OCI-LY7 (cell line): ENCODE measurements at regions not wholly inside any gene's neighbourhood (a gene's known extent, or its start where the extent isn't known, plus 50 kb on each side); places are given as distances from the start of the nearest gene placed in this dataset.

Source experiments
- BruUV-seq: library from RNA; stranded (reverse); fragments of 400-500 nt; replicated peaks from 2 replicates; lab custom pipeline; 2021; lab: Mats Ljungman, UMichigan
- CTCF ChIA-PET: fragments of 300-600 bp; sonication (Branson Sonifier 250); formaldehyde crosslinking; loops from one replicate; lab custom pipeline; 2022; ENCODE audit warnings: antibody characterized with exemption; ENCODE audit not compliant: unreplicated experiment; lab: Charles Lee
- POLR2A ChIA-PET: fragments of 300-600 bp; sonication (Branson Sonifier 250); formaldehyde crosslinking; loops from one replicate; lab custom pipeline; 2022; ENCODE audit warnings: antibody characterized with exemption; lab: Charles Lee
- DNase-seq: peaks from one replicate; pipeline ENCODE4 v3.0.0-alpha.2; 2015; ENCODE audit warnings: low spot score
- H2AFZ ChIP-seq: fragments of 200-600 bp; sonication (generic), shearing (Covaris generic); 2 replicates; pipeline ENCODE4 v1.6.1; 2014; ENCODE audit warnings: mild to moderate bottlenecking, antibody characterized with exemption, low read length, moderate library complexity
- H3K27ac ChIP-seq: fragments of 200-600 bp; sonication (generic); 2 replicates; pipeline ENCODE4 v1.5.1; 2014; ENCODE audit warnings: mixed run types, low read depth, mild to moderate bottlenecking, moderate library complexity, low read length, inconsistent platforms; ENCODE audit not compliant: poor library complexity, severe bottlenecking
- H3K36me3 ChIP-seq: fragments of 200-600 bp; sonication (generic); 2 replicates; pipeline ENCODE4 v1.6.1; 2014; ENCODE audit warnings: mild to moderate bottlenecking, antibody characterized with exemption, low read length, moderate library complexity, mixed read lengths; ENCODE audit not compliant: insufficient read depth
- H3K4me1 ChIP-seq: fragments of 200-600 bp; sonication (generic); 2 replicates; pipeline ENCODE4 v1.5.1; 2014; ENCODE audit warnings: mild to moderate bottlenecking, low read length; ENCODE audit not compliant: insufficient read depth, poor library complexity, severe bottlenecking
- H3K4me2 ChIP-seq: fragments of 200-600 bp; sonication (generic); 2 replicates; pipeline ENCODE4 v1.6.1; 2014; ENCODE audit warnings: mild to moderate bottlenecking, low read length
- H3K4me3 ChIP-seq: fragments of 200-600 bp; sonication (generic); 2 replicates; pipeline ENCODE4 v1.5.1; 2014; ENCODE audit warnings: mild to moderate bottlenecking, low read depth, low read length; ENCODE audit not compliant: poor library complexity, severe bottlenecking
- H3K79me2 ChIP-seq: fragments of 200-600 bp; sonication (generic); 2 replicates; pipeline ENCODE4 v1.6.1; 2016; ENCODE audit warnings: low read depth, mild to moderate bottlenecking, low read length, moderate library complexity, mixed read lengths; ENCODE audit not compliant: insufficient read depth
- H3K9me2 ChIP-seq: fragments of 200-600 bp; sonication (generic); 2 replicates; pipeline ENCODE4 v1.6.1; 2016; ENCODE audit warnings: mild to moderate bottlenecking, low read length, mixed read lengths; ENCODE audit not compliant: insufficient read depth
- H3K9me3 ChIP-seq: fragments of 200-600 bp; sonication (generic); 2 replicates; pipeline ENCODE4 v1.6.1; 2014; ENCODE audit warnings: mild to moderate bottlenecking, mixed run types, low read length, mixed read lengths
- H4K20me1 ChIP-seq: fragments of 200-600 bp; sonication (generic); 2 replicates; pipeline ENCODE4 v1.6.1; 2014; ENCODE audit warnings: mild to moderate bottlenecking, antibody characterized with exemption, low read length, moderate library complexity, mixed read lengths; ENCODE audit not compliant: insufficient read depth
- CTCF ChIP-seq: fragments of 200-600 bp; sonication (generic); conservative IDR thresholded peaks from 2 replicates; pipeline ENCODE4 v1.5.1; 2014; ENCODE audit warnings: mild to moderate bottlenecking, antibody characterized with exemption, low read length, moderate library complexity, mixed read lengths
- EZH2phosphoT487 ChIP-seq: fragments of 200-600 bp; sonication (generic); IDR thresholded peaks from 2 replicates; pipeline ENCODE4 v1.6.1; 2018; ENCODE audit warnings: low read depth, borderline replicate concordance, mild to moderate bottlenecking, mixed run types, antibody characterized with exemption, low read length, moderate library complexity, mixed read lengths
- intact Hi-C: fragments of 100-400 bp; cut with micrococcal nuclease; formaldehyde crosslinking; loops from one replicate; pipeline ENCODE4 v1.10.0; 2022; ENCODE audit not compliant: unreplicated experiment

DNA sequence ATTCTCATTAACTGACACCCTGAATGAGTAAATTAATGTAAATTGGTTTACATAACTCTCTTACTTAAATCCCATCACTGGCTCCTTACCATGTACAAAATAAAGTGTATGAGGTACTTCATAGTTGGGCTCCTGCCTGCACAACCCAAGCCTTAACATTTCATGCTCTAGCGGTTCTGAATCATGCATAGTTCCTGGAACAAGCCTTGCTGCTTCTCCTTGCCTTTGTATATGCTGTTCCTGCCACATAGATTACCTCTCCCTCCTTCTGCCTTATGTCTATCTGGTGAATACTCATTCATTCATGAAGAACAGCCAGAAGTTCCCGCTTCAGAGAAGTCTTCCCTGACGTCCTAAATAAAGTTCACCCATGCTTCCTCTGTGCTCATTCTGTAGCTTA, 594.7 kb downstream of the SMARCA1 start:
- H2AFZ ChIP-seq, result no peak overlapping the region
- no peak for TF ChIP-seq CTCF
- H3K4me2 ChIP-seq, result no peak overlapping the region
- intact Hi-C loops, result no loop called here
- BruUV-seq, result no TSS peak
- H4K20me1 ChIP-seq, result no peaks in the 10 kb centered on the region
- no peaks in the 10 kb centered on the region for H3K9me3 ChIP-seq
- H3K4me1 ChIP-seq, result no peaks in the 10 kb centered on the region
- POLR2A ChIA-PET, result no interaction called here
- no peak overlapping the region for H3K4me3 ChIP-seq
- H3K9me2 ChIP-seq, result no peaks in the 10 kb centered on the region
- H3K79me2 ChIP-seq, result no peaks in the 10 kb centered on the region
- DNase-seq, result no peak
- CTCF ChIA-PET, result no interaction called here
- no peak overlapping the region for H3K27ac ChIP-seq
- no peaks in the 10 kb centered on the region for H3K36me3 ChIP-seq

DNA sequence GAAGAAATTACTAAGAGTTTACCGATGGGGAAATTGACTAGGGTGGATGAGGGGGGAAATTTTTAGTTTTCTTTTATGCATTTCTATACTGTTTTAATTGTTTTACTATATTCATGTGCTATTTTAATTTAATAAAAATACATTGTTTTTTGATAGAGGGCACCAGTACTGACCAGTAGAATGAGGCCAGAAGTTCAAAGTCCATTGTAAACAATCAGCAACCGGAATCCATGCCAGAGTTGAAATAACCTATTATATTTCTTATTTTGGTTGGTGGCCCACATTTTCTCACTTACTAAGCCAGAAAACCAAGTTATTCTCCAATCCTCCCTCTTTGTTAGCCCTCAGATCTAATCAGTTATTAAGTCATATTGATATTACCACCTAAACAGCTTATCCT, 595.9 kb downstream of the SMARCA1 start:
- Histone ChIP-seq H3K4me1 (no peaks in the 10 kb centered on the region), H3K36me3 (no peaks in the 10 kb centered on the region), H3K9me2 (no peaks in the 10 kb centered on the region), H3K9me3 (no peaks in the 10 kb centered on the region), H3K27ac (no peak overlapping the region), H4K20me1 (no peaks in the 10 kb centered on the region), H3K79me2 (no peaks in the 10 kb centered on the region), H2AFZ (no peak overlapping the region), H3K4me3 (no peak overlapping the region), H3K4me2 (no peak overlapping the region)
- DNase-seq, result no peak
- ChIA-PET POLR2A (no interaction called here), CTCF (no interaction called here)
- intact Hi-C loops, result no loop called here
- no peak for TF ChIP-seq EZH2phosphoT487
- no peak for TF ChIP-seq CTCF
- BruUV-seq, result no TSS peak

DNA sequence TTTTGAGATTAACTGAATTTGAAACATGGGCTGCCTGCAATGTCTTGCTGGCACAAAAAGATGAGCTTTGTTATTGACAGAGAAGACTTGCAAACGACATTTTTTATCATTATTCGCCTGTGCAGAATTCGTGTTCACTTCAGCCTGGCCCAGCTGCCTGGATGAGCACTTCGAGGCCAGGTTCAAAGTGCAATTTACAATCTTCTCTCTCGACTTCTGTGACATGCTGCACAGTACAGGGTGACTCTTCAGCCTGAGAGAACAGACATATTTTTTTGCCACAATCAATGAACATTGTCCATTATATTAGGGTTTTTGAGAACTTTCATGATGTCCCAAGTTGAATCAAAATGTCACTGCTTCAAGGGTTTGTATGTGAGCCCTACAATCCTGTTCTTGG, 616.5 kb downstream of the SMARCA1 start:
- Histone ChIP-seq H3K27ac (no peak overlapping the region), H3K4me1 (no peaks in the 10 kb centered on the region), H3K79me2 (no peaks in the 10 kb centered on the region), H3K9me3 (no peaks in the 10 kb centered on the region), H3K36me3 (no peaks in the 10 kb centered on the region), H3K4me3 (no peak overlapping the region), H4K20me1 (no peaks in the 10 kb centered on the region), H2AFZ (no peak overlapping the region), H3K9me2 (no peaks in the 10 kb centered on the region), H3K4me2 (no peak overlapping the region)
- no peak for DNase-seq
- POLR2A ChIA-PET, result no interaction called here
- BruUV-seq, result no TSS peak
- intact Hi-C loops, result no loop called here
- no peak for TF ChIP-seq EZH2phosphoT487
- TF ChIP-seq CTCF, result no peak
- CTCF ChIA-PET, result no interaction called here
